ENCODE measurements at regions not wholly inside any gene's neighbourhood (a gene's known extent, or its start where the extent isn't known, plus 50 kb on each side); places are given as distances from the start of the nearest gene placed in this dataset.

GRCh38 chr9:14520341-14520740 is 172.9 kb downstream of the ZDHHC21 start:
- TF ChIP-seq REST (IDR thresholded peaks at IDR 0.05; ENCODE audit: insufficient read depth in 1 of 2, low read depth in 2 of 2, low read length in 2 of 2): no peak
- no peak for TF ChIP-seq POLR2AphosphoS5 (IDR thresholded peaks at IDR 0.05; ENCODE audit: low read depth, low read length)
- no peak for TF ChIP-seq TAF1 (IDR thresholded peaks at IDR 0.05; ENCODE audit: borderline replicate concordance, insufficient read depth, low read length)
- no peak for TF ChIP-seq SIN3A (IDR thresholded peaks at IDR 0.05; ENCODE audit: borderline replicate concordance, insufficient read depth, low read length)
- no peak for TF ChIP-seq FOXP2 (optimal IDR thresholded peaks at IDR 0.05; ENCODE audit: borderline replicate concordance, extremely low read depth, extremely low read length, insufficient read depth)
